Neuronal stem cell (in vitro differentiated cells): ENCODE measurements at regions not wholly inside any gene's neighbourhood (a gene's known extent, or its start where the extent isn't known, plus 50 kb on each side); places are given as distances from the start of the nearest gene placed in this dataset.

Experiments used
- DNase-seq: peaks from one replicate; pipeline ENCODE4 v3.0.0-alpha.2; 2013; ENCODE audit warnings: low spot score
- H2AFZ ChIP-seq: one replicate; pipeline ENCODE4 v1.6.1; 2013; ENCODE audit warnings: mild to moderate bottlenecking, low read length, inconsistent platforms
- H2AK5ac ChIP-seq: 2 replicates; pipeline ENCODE4 v1.6.1; 2013; ENCODE audit warnings: low read depth, mild to moderate bottlenecking, inconsistent platforms, low read length, moderate library complexity, mixed read lengths
- H2BK120ac ChIP-seq: 2 replicates; pipeline ENCODE4 v1.6.1; 2013; ENCODE audit warnings: low read depth, mild to moderate bottlenecking, inconsistent platforms, low read length, moderate library complexity, mixed read lengths
- H2BK12ac ChIP-seq: one replicate; pipeline ENCODE4 v1.6.1; 2013; ENCODE audit warnings: low read length, inconsistent platforms
- H2BK15ac ChIP-seq: 2 replicates; pipeline ENCODE4 v1.6.1; 2013; ENCODE audit warnings: mild to moderate bottlenecking, low read length, inconsistent platforms, mixed read lengths
- H2BK5ac ChIP-seq: one replicate; pipeline ENCODE4 v1.6.1; 2013; ENCODE audit warnings: inconsistent platforms, mild to moderate bottlenecking, low read length, moderate library complexity
- H3K14ac ChIP-seq: one replicate; pipeline ENCODE4 v1.6.1; 2013; ENCODE audit warnings: low read length, inconsistent platforms
- H3K18ac ChIP-seq: 2 replicates; pipeline ENCODE4 v1.6.1; 2013; ENCODE audit warnings: low read length, inconsistent platforms
- H3K23ac ChIP-seq: 2 replicates; pipeline ENCODE4 v1.6.1; 2013; ENCODE audit warnings: low read depth, mild to moderate bottlenecking, mixed read lengths, low read length, inconsistent platforms; ENCODE audit not compliant: poor library complexity
- H3K27ac ChIP-seq: replicated peaks from 3 replicates; pipeline ENCODE4 v1.5.1; 2013; ENCODE audit warnings: low read length, inconsistent platforms
- H3K27me3 ChIP-seq, 3 experiments: 2 replicates each; pipeline ENCODE4 v1.6.1; 2013; ENCODE audit warnings: low read length in 3 of 3, mild to moderate bottlenecking in 2 of 3, inconsistent platforms in 1 of 3, low read depth in 1 of 3, mixed read lengths in 1 of 3, moderate library complexity in 1 of 3; ENCODE audit not compliant: control insufficient read depth in 3 of 3, insufficient read depth in 3 of 3
- H3K36me3 ChIP-seq, 2 donors: replicated peaks in 1 of 2; 2 replicates each; pipeline ENCODE4 v1.6.1; 2013; ENCODE audit warnings: low read length in 2 of 2; ENCODE audit not compliant: control insufficient read depth in 2 of 2, insufficient read depth in 2 of 2
- H3K4ac ChIP-seq: 2 replicates; pipeline ENCODE4 v1.6.1; 2013; ENCODE audit warnings: inconsistent platforms, mild to moderate bottlenecking, low read length, moderate library complexity
- H3K4me1 ChIP-seq, 2 donors: 1 replicate in 1 of 2; 2 replicates in 1 of 2; pipeline ENCODE4 v1.6.1; 2013; ENCODE audit warnings: low read length in 2 of 2, low read depth in 1 of 2; ENCODE audit not compliant: control insufficient read depth in 2 of 2, insufficient read depth in 1 of 2
- H3K4me2 ChIP-seq: one replicate; pipeline ENCODE4 v1.6.1; 2013; ENCODE audit warnings: mild to moderate bottlenecking, low read length, inconsistent platforms; ENCODE audit not compliant: insufficient read depth, poor library complexity, severe bottlenecking
- H3K4me3 ChIP-seq, 2 donors: 2 replicates each; pipeline ENCODE4 v1.5.1; 2013; ENCODE audit warnings: low read length in 2 of 2, mild to moderate bottlenecking in 2 of 2, inconsistent platforms in 1 of 2, moderate library complexity in 1 of 2
- H3K79me1 ChIP-seq: one replicate; pipeline ENCODE4 v1.6.1; 2013; ENCODE audit warnings: low read depth, mild to moderate bottlenecking, inconsistent platforms, low read length, moderate library complexity
- H3K9ac ChIP-seq: one replicate; pipeline ENCODE4 v1.6.1; 2013; ENCODE audit warnings: mild to moderate bottlenecking, low read depth, low read length, inconsistent platforms; ENCODE audit not compliant: poor library complexity
- H3K9me3 ChIP-seq, 2 donors: replicated peaks in 1 of 2; 2 replicates each; pipeline versions ENCODE3 to v1.6.1; 2013; ENCODE audit warnings: low read length in 2 of 2, mild to moderate bottlenecking in 2 of 2, inconsistent platforms in 1 of 2, low read depth in 1 of 2, mixed read lengths in 1 of 2, moderate library complexity in 1 of 2; ENCODE audit not compliant: control insufficient read depth in 2 of 2, insufficient read depth in 1 of 2
- H4K8ac ChIP-seq: one replicate; pipeline ENCODE4 v1.6.1; 2013; ENCODE audit warnings: low read depth, mild to moderate bottlenecking, inconsistent platforms, low read length, moderate library complexity
- H4K91ac ChIP-seq: one replicate; pipeline ENCODE4 v1.6.1; 2013; ENCODE audit warnings: low read length, low read depth, mild to moderate bottlenecking, inconsistent platforms; ENCODE audit not compliant: poor library complexity
- WGBS, 2 donors: extraction: QIAGEN DNeasy Blood & Tissue Kit; methylation state at CpG; one replicate each; pipeline ENCODE4 v1.1.7; 2013; ENCODE audit warnings: missing lambda C conversion rate in 2 of 2, mixed read lengths in 1 of 2; ENCODE audit not compliant: insufficient read length in 2 of 2, insufficient replicate concordance in 1 of 2; ENCODE audit errors: extremely low coverage in 2 of 2; 5-methylcytosine and 5-hydroxymethylcytosine counted together

DNA sequence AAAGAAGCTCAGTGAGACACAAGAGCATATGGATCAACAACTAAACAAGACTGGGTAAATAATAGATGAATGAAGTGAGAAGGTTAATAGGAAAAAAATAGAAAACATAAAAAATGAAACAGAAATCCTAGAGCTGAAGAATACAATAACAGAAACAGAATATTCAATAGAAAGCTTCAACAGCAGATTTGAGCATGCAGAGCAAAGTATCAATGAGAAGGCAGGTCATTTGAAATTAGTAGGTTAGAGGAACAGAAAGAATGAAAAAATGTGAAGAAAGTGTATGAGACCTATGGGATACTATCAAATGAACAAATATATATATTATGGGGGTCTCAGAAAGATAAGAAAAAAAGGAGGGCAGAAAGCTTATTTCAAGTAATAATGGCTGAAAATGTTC lies 362.9 kb upstream of the POU3F2 start:
- Histone ChIP-seq H3K9ac (no peak overlapping the region), H4K91ac (no peak overlapping the region), H2BK5ac (no peak overlapping the region), H2AFZ (no peak overlapping the region), H3K79me1 (no peaks in the 10 kb centered on the region), H3K36me3 (no peaks in the 10 kb centered on the region), H3K4me3 (no peak overlapping the region), H3K23ac (no peak overlapping the region), H3K4ac (no peak overlapping the region), H3K4me1 (no peaks in the 10 kb centered on the region), H3K9me3 (peaks cover 4 to 15% of the 10 kb centered on the region in 2 donors), H2BK120ac (no peak overlapping the region), H2AK5ac (no peak overlapping the region), H3K27me3 (no peaks in the 10 kb centered on the region), H4K8ac (no peak overlapping the region), H3K27ac (no peak overlapping the region), H2BK12ac (no peak overlapping the region), H2BK15ac (no peak overlapping the region), H3K18ac (no peak overlapping the region), H3K4me2 (no peak overlapping the region), H3K14ac (no peak overlapping the region)
- no peak for DNase-seq

DNA sequence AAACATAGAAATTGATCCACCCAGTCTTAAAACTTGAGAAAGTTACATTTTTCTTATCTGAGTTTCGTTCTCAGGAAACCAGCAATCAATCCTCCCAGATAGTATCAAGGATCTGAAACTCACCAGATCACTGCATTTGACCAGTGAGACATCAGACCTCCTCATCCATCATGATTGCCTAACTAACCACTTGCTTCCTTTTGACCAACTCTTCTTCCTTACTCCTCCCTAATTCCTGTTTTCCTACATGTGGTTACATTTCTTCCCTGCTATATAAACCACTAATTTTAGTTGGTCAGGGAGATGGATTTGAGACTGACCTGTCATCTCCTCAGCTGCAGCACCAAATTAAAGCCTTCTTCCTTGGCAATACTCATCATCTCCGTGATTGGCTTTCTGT lies 357.1 kb upstream of the POU3F2 start:
- WGBS, 2 donors: no CpG with 5 or more reads among the region's 2 CpGs
- H4K91ac ChIP-seq: no peak overlapping the region
- peaks cover 0 to 4% of the 10 kb centered on the region in 2 donors for H3K9me3 ChIP-seq
- H3K36me3 ChIP-seq: no peaks in the 10 kb centered on the region
- H2AFZ ChIP-seq: no peak overlapping the region
- H3K79me1 ChIP-seq: no peaks in the 10 kb centered on the region
- H3K4me1 ChIP-seq: no peaks in the 10 kb centered on the region
- no peak overlapping the region for H3K14ac ChIP-seq
- no peak for DNase-seq
- no peaks in the 10 kb centered on the region for H3K27me3 ChIP-seq
- no peak overlapping the region for H4K8ac ChIP-seq
- H2BK5ac ChIP-seq: no peak overlapping the region
- H3K23ac ChIP-seq: no peak overlapping the region
- H2BK15ac ChIP-seq: no peak overlapping the region
- no peak overlapping the region for H3K18ac ChIP-seq
- H3K9ac ChIP-seq: no peak overlapping the region
- no peak overlapping the region for H3K4ac ChIP-seq
- no peak overlapping the region for H3K4me3 ChIP-seq
- H2BK120ac ChIP-seq: no peak overlapping the region
- no peak overlapping the region for H2BK12ac ChIP-seq
- H2AK5ac ChIP-seq: no peak overlapping the region
- no peak overlapping the region for H3K4me2 ChIP-seq
- H3K27ac ChIP-seq: no peak overlapping the region

DNA sequence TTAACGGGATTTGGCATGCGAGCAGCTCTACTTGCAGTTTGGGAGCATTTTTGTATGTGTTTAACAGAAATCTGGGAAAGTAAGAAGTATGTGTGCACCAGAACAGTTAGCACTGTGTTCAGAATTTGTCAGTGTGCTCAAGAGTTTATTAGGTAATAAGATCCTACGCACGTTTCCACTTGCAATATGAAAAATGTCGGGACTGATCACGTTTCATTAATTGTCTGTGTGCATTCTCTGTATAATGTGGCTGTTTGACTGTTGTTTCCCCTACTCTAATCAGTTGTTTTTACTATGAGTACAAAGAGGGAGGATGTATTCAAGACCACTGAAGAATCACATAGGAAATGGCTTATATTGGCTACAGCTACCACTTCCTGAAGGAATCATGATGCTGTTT lies 349.7 kb upstream of the POU3F2 start:
- no peak overlapping the region for H2BK120ac ChIP-seq
- no peak overlapping the region for H2AK5ac ChIP-seq
- no peak overlapping the region for H2BK15ac ChIP-seq
- H4K8ac ChIP-seq: no peak overlapping the region
- no peak overlapping the region for H2BK12ac ChIP-seq
- no peak overlapping the region for H3K4me3 ChIP-seq
- no peak overlapping the region for H3K18ac ChIP-seq
- no peaks in the 10 kb centered on the region for H3K9me3 ChIP-seq
- WGBS, 2 donors: no CpG with 5 or more reads among the region's 6 CpGs
- H3K4me2 ChIP-seq: no peak overlapping the region
- H3K4ac ChIP-seq: no peak overlapping the region
- no peak overlapping the region for H4K91ac ChIP-seq
- no peak overlapping the region for H3K27ac ChIP-seq
- no peak overlapping the region for H3K14ac ChIP-seq
- H3K4me1 ChIP-seq: peaks cover 16 to 42% of the 10 kb centered on the region in 2 donors
- H2BK5ac ChIP-seq: no peak overlapping the region
- no peak overlapping the region for H3K23ac ChIP-seq
- peak overlapping the region; percentile 11 for H2AFZ ChIP-seq
- no peaks in the 10 kb centered on the region for H3K27me3 ChIP-seq
- no peaks in the 10 kb centered on the region for H3K79me1 ChIP-seq
- no peak overlapping the region for H3K9ac ChIP-seq
- DNase-seq: no peak
- H3K36me3 ChIP-seq: no peaks in the 10 kb centered on the region

DNA sequence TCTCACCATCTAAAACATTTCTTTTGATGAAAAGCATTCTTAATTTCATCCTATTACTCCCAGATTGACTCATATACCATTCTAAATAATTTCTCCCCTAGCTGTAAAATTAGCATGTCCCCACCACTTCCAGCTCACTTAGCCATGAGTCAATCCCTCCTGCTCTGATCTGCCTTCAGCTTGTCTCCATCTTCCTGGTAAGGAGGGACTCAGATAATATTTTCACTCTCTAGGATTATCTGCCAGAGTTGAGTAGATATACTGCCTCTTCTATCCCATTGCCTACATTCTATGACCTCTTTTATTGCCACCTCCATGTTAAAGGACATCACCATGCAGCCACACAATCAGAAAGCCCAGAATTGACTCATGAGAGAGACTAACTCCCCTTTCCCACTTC lies 348.8 kb upstream of the POU3F2 start:
- H2BK12ac ChIP-seq: no peak overlapping the region
- H3K9me3 ChIP-seq: no peaks in the 10 kb centered on the region
- no peak overlapping the region for H4K91ac ChIP-seq
- no peak overlapping the region for H2AFZ ChIP-seq
- H3K27me3 ChIP-seq: no peaks in the 10 kb centered on the region
- H2BK120ac ChIP-seq: no peak overlapping the region
- H3K4me2 ChIP-seq: no peak overlapping the region
- H3K14ac ChIP-seq: no peak overlapping the region
- no peak overlapping the region for H3K18ac ChIP-seq
- no peak overlapping the region for H2BK15ac ChIP-seq
- no peak overlapping the region for H2BK5ac ChIP-seq
- peaks cover 16 to 42% of the 10 kb centered on the region in 2 donors for H3K4me1 ChIP-seq
- no peak for DNase-seq
- no peak overlapping the region for H3K27ac ChIP-seq
- no peak overlapping the region for H4K8ac ChIP-seq
- H3K36me3 ChIP-seq: no peaks in the 10 kb centered on the region
- no peak overlapping the region for H3K4me3 ChIP-seq
- H3K4ac ChIP-seq: no peak overlapping the region
- H2AK5ac ChIP-seq: no peak overlapping the region
- H3K79me1 ChIP-seq: no peaks in the 10 kb centered on the region
- no peak overlapping the region for H3K9ac ChIP-seq
- no peak overlapping the region for H3K23ac ChIP-seq
